ENCODE measurements at regions not wholly inside any gene's neighbourhood (a gene's known extent, or its start where the extent isn't known, plus 50 kb on each side); places are given as distances from the start of the nearest gene placed in this dataset.

- Histone ChIP-seq H3K79me2 (ENCODE audit: insufficient read depth, low read length) (no peaks in the 10 kb centered on the region), H3K27me3 (ENCODE audit: control insufficient read depth in 2 of 2, insufficient read depth in 2 of 2, low read length in 2 of 2) (peaks cover 0 to 4% of the 10 kb centered on the region in 2 donors), H3K4me3 (replicated peaks in 1 of 3; ENCODE audit: low read depth in 2 of 3, low read length in 3 of 3) (no peak overlapping the region), H3K9me3 (replicated peaks in 1 of 2; ENCODE audit: control insufficient read depth in 1 of 2, insufficient read depth in 1 of 2, low read length in 2 of 2) (no peaks in the 10 kb centered on the region), H3K27ac (ENCODE audit: low read depth in 1 of 2, low read length in 2 of 2) (no peak overlapping the region), H4K20me1 (ENCODE audit: insufficient read depth, low read length) (no peaks in the 10 kb centered on the region), H3K36me3 (replicated peaks in 1 of 2; ENCODE audit: control insufficient read depth in 1 of 2, insufficient read depth in 2 of 2, low read length in 2 of 2) (no peaks in the 10 kb centered on the region), H3K4me1 (ENCODE audit: control insufficient read depth in 1 of 2, insufficient read depth in 2 of 2, low read length in 2 of 2) (peaks cover 46 to 56% of the 10 kb centered on the region in 2 donors), H3K9ac (ENCODE audit: insufficient read depth, low read length, poor library complexity, severe bottlenecking) (no peak overlapping the region), H3K4me2 (replicated peaks; ENCODE audit: extremely low read depth, low read length, poor library complexity, severe bottlenecking) (no peak overlapping the region), H2AFZ (ENCODE audit: insufficient read depth, low read depth, low read length, poor library complexity, severe bottlenecking) (no peak overlapping the region)
- Mint-ChIP-seq H3K9me3 (peaks cover 0 to 5% (median 4%) of the 10 kb centered on the region in 7 donors), H3K4me3 (no peak overlapping the region), H3K27me3 (ENCODE audit: low read depth in 3 of 3) (peaks cover 9 to 11% (median 10%) of the 10 kb centered on the region in 3 donors), H3K4me1 (peaks cover 58% of the 10 kb centered on the region), H3K27ac (no peak overlapping the region), H3K36me3 (peaks cover 0 to 3% of the 10 kb centered on the region in 2 donors)
- 94% methylated on average over 3 of the region's 6 CpGs for WGBS (ENCODE audit: insufficient coverage)
- intact Hi-C loops (cut with micrococcal nuclease) = loop anchor here (5.0 to 10.0 kb wide), 3 partner anchors 64 to 132 kb away; partner anchors contain the start of gene CHSY1 (in 1 of the 2)
- TF ChIP-seq, protein P1, sequence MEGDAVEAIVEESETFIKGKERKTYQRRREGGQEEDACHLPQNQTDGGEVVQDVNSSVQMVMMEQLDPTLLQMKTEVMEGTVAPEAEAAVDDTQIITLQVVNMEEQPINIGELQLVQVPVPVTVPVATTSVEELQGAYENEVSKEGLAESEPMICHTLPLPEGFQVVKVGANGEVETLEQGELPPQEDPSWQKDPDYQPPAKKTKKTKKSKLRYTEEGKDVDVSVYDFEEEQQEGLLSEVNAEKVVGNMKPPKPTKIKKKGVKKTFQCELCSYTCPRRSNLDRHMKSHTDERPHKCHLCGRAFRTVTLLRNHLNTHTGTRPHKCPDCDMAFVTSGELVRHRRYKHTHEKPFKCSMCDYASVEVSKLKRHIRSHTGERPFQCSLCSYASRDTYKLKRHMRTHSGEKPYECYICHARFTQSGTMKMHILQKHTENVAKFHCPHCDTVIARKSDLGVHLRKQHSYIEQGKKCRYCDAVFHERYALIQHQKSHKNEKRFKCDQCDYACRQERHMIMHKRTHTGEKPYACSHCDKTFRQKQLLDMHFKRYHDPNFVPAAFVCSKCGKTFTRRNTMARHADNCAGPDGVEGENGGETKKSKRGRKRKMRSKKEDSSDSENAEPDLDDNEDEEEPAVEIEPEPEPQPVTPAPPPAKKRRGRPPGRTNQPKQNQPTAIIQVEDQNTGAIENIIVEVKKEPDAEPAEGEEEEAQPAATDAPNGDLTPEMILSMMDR (IDR thresholded peaks at IDR 0.05) = no peak
- DNase-seq = no peak
These were observed 131.4 kb downstream of the CHSY1 start for GRCh38 chr15:101120473-101120872.

Data from CD14-positive monocyte (primary cell).